SU-DHL-6 (cell line): ENCODE measurements at regions not wholly inside any gene's neighbourhood (a gene's known extent, or its start where the extent isn't known, plus 50 kb on each side); places are given as distances from the start of the nearest gene placed in this dataset.
"Not testable (repeated sequence)": the region's sequence is repeated elsewhere in the genome, so short reads cannot be mapped to it uniquely, and the experiment has no call there.

Experiments
- H2AFZ ChIP-seq: fragments of 200-600 bp; sonication (generic); 2 replicates; pipeline ENCODE4 v1.6.1; 2014; ENCODE audit warnings: low read depth, mild to moderate bottlenecking, moderate library complexity, mixed read lengths, antibody characterized with exemption, low read length; ENCODE audit not compliant: severe bottlenecking
- H3F3A ChIP-seq: fragments of 200-600 bp; shearing (Covaris generic); 2 replicates; pipeline ENCODE4 v1.6.0; 2016; ENCODE audit warnings: antibody characterized with exemption, mild to moderate bottlenecking; ENCODE audit not compliant: insufficient read depth
- H3K27ac ChIP-seq: fragments of 200-600 bp; sonication (generic); 2 replicates; pipeline ENCODE4 v1.5.1; 2016; ENCODE audit warnings: low read depth, mild to moderate bottlenecking, low read length, moderate library complexity, mixed read lengths
- H3K27me3 ChIP-seq: fragments of 200-600 bp; sonication (generic), shearing (Covaris generic); 2 replicates; pipeline ENCODE4 v1.6.0; 2014; ENCODE audit warnings: mild to moderate bottlenecking, low read length
- H3K36me3 ChIP-seq: fragments of 200-600 bp; sonication (generic); 2 replicates; pipeline ENCODE4 v1.6.1; 2014; ENCODE audit warnings: mild to moderate bottlenecking, low read length, mixed read lengths
- H3K4me2 ChIP-seq: fragments of 300-600, 200-600 bp; shearing (Covaris generic), sonication (generic); 2 replicates; pipeline ENCODE4 v1.6.0; 2014; ENCODE audit warnings: low read length, low read depth, mild to moderate bottlenecking; ENCODE audit not compliant: poor library complexity, severe bottlenecking
- H3K4me3 ChIP-seq: fragments of 200-600 bp; sonication (generic); 2 replicates; pipeline ENCODE4 v1.5.1; 2014; ENCODE audit warnings: antibody characterized with exemption, low read length, mild to moderate bottlenecking, mixed read lengths; ENCODE audit not compliant: insufficient read depth, poor library complexity, severe bottlenecking
- H3K79me2 ChIP-seq: fragments of 200-600 bp; sonication (generic); 2 replicates; pipeline ENCODE4 v1.6.1; 2014; ENCODE audit warnings: mild to moderate bottlenecking, low read length, moderate library complexity; ENCODE audit not compliant: insufficient read depth
- H3K9ac ChIP-seq: fragments of 200-600 bp; sonication (generic); 2 replicates; pipeline ENCODE4 v1.7.0; 2014; ENCODE audit warnings: mild to moderate bottlenecking, low read length
- H3K9me2 ChIP-seq: fragments of 200-600 bp; sonication (generic); replicated peaks from 2 replicates; pipeline ENCODE4 v1.6.1; 2014; ENCODE audit warnings: low read length; ENCODE audit not compliant: insufficient read depth
- H3K9me3 ChIP-seq: fragments of 200-600 bp; sonication (generic); 2 replicates; pipeline ENCODE4 v1.6.1; 2014; ENCODE audit warnings: low read length, mixed read lengths; ENCODE audit not compliant: insufficient read depth
- H4K20me1 ChIP-seq: fragments of 200-600 bp; sonication (generic); 2 replicates; pipeline ENCODE4 v1.6.1; 2014; ENCODE audit warnings: low read depth, mild to moderate bottlenecking, antibody characterized with exemption, low read length, moderate library complexity, mixed read lengths
- EZH2phosphoT487 ChIP-seq: fragments of 200-600 bp; sonication (generic), shearing (Covaris generic); conservative IDR thresholded peaks from 2 replicates; pipeline ENCODE4 v1.6.1; 2018; ENCODE audit warnings: mild to moderate bottlenecking, antibody characterized with exemption, low read length, moderate library complexity, mixed read lengths
- TF ChIP-seq, protein P1 (sequence below): fragments of 200-600 bp; sonication (generic); IDR thresholded peaks from one replicate; pipeline ENCODE4 v1.5.1; 2017; ENCODE audit warnings: antibody characterized with exemption, mild to moderate bottlenecking, low read length, moderate library complexity; ENCODE audit not compliant: insufficient read depth, poor library complexity, severe bottlenecking

- Histone ChIP-seq H3K9me3 (no peaks in the 10 kb centered on the region), H2AFZ (no peak overlapping the region), H3K27ac (no peak overlapping the region), H3K4me2 (no peak overlapping the region), H3K27me3 (no peaks in the 10 kb centered on the region), H3K4me3 (no peak overlapping the region), H3K9ac (no peak overlapping the region), H3K36me3 (no peaks in the 10 kb centered on the region), H3K9me2 (no peaks in the 10 kb centered on the region), H3F3A (no peaks in the 10 kb centered on the region), H4K20me1 (no peaks in the 10 kb centered on the region), H3K79me2 (no peaks in the 10 kb centered on the region)
- TF ChIP-seq EZH2phosphoT487, result no peak
- TF ChIP-seq, protein P1, sequence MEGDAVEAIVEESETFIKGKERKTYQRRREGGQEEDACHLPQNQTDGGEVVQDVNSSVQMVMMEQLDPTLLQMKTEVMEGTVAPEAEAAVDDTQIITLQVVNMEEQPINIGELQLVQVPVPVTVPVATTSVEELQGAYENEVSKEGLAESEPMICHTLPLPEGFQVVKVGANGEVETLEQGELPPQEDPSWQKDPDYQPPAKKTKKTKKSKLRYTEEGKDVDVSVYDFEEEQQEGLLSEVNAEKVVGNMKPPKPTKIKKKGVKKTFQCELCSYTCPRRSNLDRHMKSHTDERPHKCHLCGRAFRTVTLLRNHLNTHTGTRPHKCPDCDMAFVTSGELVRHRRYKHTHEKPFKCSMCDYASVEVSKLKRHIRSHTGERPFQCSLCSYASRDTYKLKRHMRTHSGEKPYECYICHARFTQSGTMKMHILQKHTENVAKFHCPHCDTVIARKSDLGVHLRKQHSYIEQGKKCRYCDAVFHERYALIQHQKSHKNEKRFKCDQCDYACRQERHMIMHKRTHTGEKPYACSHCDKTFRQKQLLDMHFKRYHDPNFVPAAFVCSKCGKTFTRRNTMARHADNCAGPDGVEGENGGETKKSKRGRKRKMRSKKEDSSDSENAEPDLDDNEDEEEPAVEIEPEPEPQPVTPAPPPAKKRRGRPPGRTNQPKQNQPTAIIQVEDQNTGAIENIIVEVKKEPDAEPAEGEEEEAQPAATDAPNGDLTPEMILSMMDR, result no peak
Measured at GRCh38 chr16:85531516-85531915, 81.6 kb upstream of the GSE1 start.

DNA sequence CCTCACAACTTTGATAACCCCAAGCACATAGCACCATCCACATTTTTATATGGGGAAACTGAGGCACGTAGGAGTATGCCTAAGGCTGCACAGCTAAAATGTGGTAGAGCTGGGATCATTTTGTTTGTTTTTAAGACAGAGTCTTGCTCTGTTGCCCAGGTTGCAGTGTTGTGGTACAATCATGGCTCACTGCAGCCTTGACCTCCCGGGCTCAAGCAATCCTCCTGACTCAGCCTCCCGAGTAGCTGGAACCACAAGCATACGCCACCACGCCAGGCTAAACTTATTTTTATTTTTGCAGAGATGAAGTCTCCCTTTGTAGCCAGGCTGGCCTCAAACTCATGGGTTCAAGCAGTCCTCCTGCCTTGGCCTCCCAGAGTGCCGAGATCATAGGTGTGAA is 81.0 kb upstream of the GSE1 start:
- Histone ChIP-seq H3K4me2 (no peak overlapping the region), H3K36me3 (no peaks in the 10 kb centered on the region), H3K4me3 (no peak overlapping the region), H3F3A (no peaks in the 10 kb centered on the region), H3K9ac (no peak overlapping the region), H3K79me2 (no peaks in the 10 kb centered on the region), H2AFZ (no peak overlapping the region), H3K27me3 (no peaks in the 10 kb centered on the region), H3K9me3 (no peaks in the 10 kb centered on the region), H4K20me1 (no peaks in the 10 kb centered on the region), H3K27ac (no peak overlapping the region), H3K9me2 (no peaks in the 10 kb centered on the region)
- TF ChIP-seq EZH2phosphoT487, result no peak
- TF ChIP-seq, protein P1, result no peak

DNA sequence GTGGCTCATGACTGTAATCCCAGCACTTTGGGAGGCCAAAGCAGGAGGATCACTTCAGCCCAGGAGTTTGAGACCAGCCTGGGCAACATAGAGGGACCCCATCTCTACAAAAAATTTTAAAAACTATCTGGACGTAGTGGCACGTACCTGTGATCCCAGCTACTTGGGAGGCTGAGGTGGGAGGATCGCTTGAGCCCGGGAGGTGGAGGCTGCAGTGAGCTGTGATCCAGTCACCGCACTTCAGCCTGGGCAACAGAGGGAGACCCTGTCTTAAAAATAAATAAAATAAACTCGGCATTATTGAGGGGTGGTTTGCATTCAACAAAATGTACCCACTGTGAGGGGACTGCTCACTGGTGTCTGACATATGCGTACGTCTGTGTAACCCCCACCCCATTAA is 79.5 kb upstream of the GSE1 start:
- not testable (repeated sequence) for H3K9me3 ChIP-seq, H3K9me2 ChIP-seq, H2AFZ ChIP-seq, H3K27me3 ChIP-seq, H3F3A ChIP-seq, H4K20me1 ChIP-seq, H3K36me3 ChIP-seq, H3K27ac ChIP-seq, H3K4me3 ChIP-seq, H3K4me2 ChIP-seq, H3K79me2 ChIP-seq, H3K9ac ChIP-seq

- Histone ChIP-seq H3F3A (no peaks in the 10 kb centered on the region), H3K9ac (no peak overlapping the region), H3K9me2 (no peaks in the 10 kb centered on the region), H4K20me1 (no peaks in the 10 kb centered on the region), H3K4me3 (no peak overlapping the region), H3K4me2 (no peak overlapping the region), H2AFZ (no peak overlapping the region), H3K9me3 (no peaks in the 10 kb centered on the region), H3K79me2 (no peaks in the 10 kb centered on the region), H3K36me3 (no peaks in the 10 kb centered on the region), H3K27me3 (no peaks in the 10 kb centered on the region), H3K27ac (no peak overlapping the region)
- TF ChIP-seq EZH2phosphoT487, result no peak
- TF ChIP-seq, protein P1, result no peak
Measured at GRCh38 chr16:85534536-85535351, 78.4 kb upstream of the GSE1 start.
